Adrenal gland (tissue), 9 donors: ENCODE measurements at regions not wholly inside any gene's neighbourhood (a gene's known extent, or its start where the extent isn't known, plus 50 kb on each side); places are given as distances from the start of the nearest gene placed in this dataset.

ENCODE experiments used
- DNase-seq, 7 donors: peaks; one replicate each; pipeline ENCODE4 v3.0.0-alpha.2; 2019 to 2020
- H3K27ac ChIP-seq, 5 donors: fragments of 200-600 bp; sonication (generic) in 4 of 5; 1 replicate in 3 of 5; 2 replicates in 2 of 5; pipeline versions ENCODE4 v1.5.1 to v1.8.0; 2016 to 2020; ENCODE audit warnings: mild to moderate bottlenecking in 1 of 5
- H3K27me3 ChIP-seq: fragments of 200-600 bp; 2 replicates; pipeline ENCODE4 v1.8.0; 2021
- H3K36me3 ChIP-seq, 2 donors: fragments of 200-600 bp; replicated peaks in 1 of 2; 1 replicate in 1 of 2; 2 replicates in 1 of 2; pipeline versions ENCODE4 v1.5.1 to v1.8.0; 2018 to 2022
- H3K4me1 ChIP-seq, 2 donors: fragments of 200-600 bp; replicated peaks in 1 of 2; 1 replicate in 1 of 2; 2 replicates in 1 of 2; pipeline versions ENCODE4 v1.5.1 to v1.8.0; 2018 to 2021
- H3K4me3 ChIP-seq, 4 donors: fragments of 200-600 bp; sonication (generic) in 3 of 4; one replicate each; pipeline ENCODE4 v1.5.1; 2016 to 2018
- H3K9me3 ChIP-seq, 3 donors: fragments of 200-600 bp; sonication (generic) in 1 of 3; replicated peaks in 1 of 3; 1 replicate in 2 of 3; 2 replicates in 1 of 3; pipeline versions ENCODE4 v1.5.1 to v1.8.0; 2016 to 2021
- POLR2A ChIP-seq, 2 donors: fragments of 450-650 bp; IDR thresholded peaks; one replicate each; pipeline ENCODE4 v1.6.1; 2017; ENCODE audit warnings: antibody characterized with exemption in 2 of 2, mild to moderate bottlenecking in 2 of 2, moderate library complexity in 1 of 2
- WGBS, 4 donors: extraction: QIAGEN DNeasy Blood & Tissue Kit in 2 of 4; methylation state at CpG; one replicate each; pipeline versions ENCODE4 v1.1.5 to v1.1.7; 2013 to 2017; 5-methylcytosine and 5-hydroxymethylcytosine counted together
- intact Hi-C, 2 donors: fragments of 100-400 bp; cut with DNase I; formaldehyde crosslinking; loops; one replicate each; pipeline versions ENCODE4 v1.14.1 to v1.15.0; 2022 to 2023
- TF ChIP-seq, protein P1 (sequence below), 6 experiments: fragments of 450-650 bp in 4 of 6; fragments of 200-600 bp in 2 of 6; sonication (generic) in 1 of 6; IDR thresholded peaks; 1 replicate in 5 of 6; 2 replicates in 1 of 6; pipeline versions ENCODE4 v1.5.1 to v1.8.0; 2016 to 2021; ENCODE audit warnings: antibody characterized with exemption in 6 of 6, mild to moderate bottlenecking in 2 of 6, moderate library complexity in 1 of 6
- donor health status: healthy with polysubstance abuse.
- donor health status: Bipolar disorder and iron deficiency.
- donor health status: DM: yes; HTN: yes; CAD: no.
- donor health status: DM: no; HTN: no; CAD: no.
- donor health status: DM: no; HTN: no; CAD: no.

DNA sequence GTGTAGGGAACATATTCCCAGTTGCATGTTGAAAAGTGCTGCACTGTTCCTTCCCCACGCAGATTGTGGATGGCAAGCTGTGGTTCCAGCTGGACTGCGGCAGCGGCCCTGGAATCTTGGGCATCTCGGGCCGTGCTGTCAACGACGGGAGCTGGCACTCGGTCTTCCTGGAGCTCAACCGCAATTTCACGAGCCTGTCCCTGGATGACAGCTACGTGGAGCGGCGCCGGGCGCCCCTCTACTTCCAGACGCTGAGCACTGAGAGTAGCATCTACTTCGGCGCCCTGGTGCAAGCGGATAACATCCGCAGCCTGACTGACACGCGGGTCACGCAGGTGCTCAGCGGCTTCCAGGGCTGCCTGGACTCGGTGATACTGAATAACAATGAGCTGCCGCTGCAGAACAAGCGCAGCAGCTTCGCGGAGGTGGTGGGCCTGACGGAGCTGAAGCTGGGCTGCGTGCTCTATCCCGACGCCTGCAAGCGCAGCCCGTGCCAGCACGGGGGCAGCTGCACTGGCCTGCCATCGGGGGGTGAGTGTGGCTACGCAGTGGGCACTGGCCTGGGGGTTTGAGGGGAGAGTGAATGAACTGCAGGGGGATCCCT is 102.7 kb upstream of the MTNR1B start:
- H3K4me3 ChIP-seq, result no peak overlapping the region
- H3K36me3 ChIP-seq, result no peaks in the 10 kb centered on the region
- intact Hi-C loops, result no loop called here
- 87 to 94% (median 90%) methylated on average over 20 to 38 of the region's 38 CpGs for WGBS, 4 donors
- no peak for DNase-seq
- no peaks in the 10 kb centered on the region for H3K27me3 ChIP-seq
- no peaks in the 10 kb centered on the region for H3K4me1 ChIP-seq
- no peak for TF ChIP-seq POLR2A (IDR thresholded peaks at IDR 0.05)
- TF ChIP-seq, protein P1, sequence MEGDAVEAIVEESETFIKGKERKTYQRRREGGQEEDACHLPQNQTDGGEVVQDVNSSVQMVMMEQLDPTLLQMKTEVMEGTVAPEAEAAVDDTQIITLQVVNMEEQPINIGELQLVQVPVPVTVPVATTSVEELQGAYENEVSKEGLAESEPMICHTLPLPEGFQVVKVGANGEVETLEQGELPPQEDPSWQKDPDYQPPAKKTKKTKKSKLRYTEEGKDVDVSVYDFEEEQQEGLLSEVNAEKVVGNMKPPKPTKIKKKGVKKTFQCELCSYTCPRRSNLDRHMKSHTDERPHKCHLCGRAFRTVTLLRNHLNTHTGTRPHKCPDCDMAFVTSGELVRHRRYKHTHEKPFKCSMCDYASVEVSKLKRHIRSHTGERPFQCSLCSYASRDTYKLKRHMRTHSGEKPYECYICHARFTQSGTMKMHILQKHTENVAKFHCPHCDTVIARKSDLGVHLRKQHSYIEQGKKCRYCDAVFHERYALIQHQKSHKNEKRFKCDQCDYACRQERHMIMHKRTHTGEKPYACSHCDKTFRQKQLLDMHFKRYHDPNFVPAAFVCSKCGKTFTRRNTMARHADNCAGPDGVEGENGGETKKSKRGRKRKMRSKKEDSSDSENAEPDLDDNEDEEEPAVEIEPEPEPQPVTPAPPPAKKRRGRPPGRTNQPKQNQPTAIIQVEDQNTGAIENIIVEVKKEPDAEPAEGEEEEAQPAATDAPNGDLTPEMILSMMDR (IDR thresholded peaks at IDR 0.05), result no peak
- no peaks in the 10 kb centered on the region for H3K9me3 ChIP-seq
- H3K27ac ChIP-seq, result no peak overlapping the region

DNA sequence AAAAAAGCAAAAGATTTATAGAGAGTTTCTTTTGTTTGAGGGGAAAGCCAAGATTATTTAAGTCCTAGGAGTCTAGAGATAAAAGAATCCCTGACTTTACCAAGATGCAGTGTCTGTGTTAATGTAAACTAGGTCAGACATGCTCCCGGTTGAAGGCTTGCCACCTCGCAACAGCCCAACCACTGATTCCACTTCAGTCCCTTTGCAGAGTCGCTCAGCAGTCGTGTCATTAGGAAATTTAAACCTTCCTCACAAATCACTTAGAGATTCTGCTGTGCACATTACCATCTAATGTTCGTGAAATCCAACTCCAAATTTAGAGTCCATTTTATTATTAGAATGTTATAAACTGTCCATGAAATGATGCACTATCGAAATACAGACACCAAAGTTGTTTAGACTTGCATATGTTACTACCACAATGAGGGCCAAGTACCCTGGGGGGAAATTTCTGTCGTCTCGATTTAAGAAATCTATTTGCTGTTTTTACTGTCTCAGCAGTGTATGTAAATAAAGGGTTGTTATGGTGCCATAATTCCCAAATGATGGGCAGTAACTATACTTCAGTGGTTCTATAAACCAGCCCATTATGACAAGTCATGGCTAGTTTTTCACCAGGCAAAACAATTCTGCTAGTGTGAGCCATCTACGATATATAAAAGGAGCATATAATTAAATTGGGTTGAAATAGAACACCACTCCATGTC is 101.4 kb upstream of the MTNR1B start:
- intact Hi-C loops, result no loop called here

DNA sequence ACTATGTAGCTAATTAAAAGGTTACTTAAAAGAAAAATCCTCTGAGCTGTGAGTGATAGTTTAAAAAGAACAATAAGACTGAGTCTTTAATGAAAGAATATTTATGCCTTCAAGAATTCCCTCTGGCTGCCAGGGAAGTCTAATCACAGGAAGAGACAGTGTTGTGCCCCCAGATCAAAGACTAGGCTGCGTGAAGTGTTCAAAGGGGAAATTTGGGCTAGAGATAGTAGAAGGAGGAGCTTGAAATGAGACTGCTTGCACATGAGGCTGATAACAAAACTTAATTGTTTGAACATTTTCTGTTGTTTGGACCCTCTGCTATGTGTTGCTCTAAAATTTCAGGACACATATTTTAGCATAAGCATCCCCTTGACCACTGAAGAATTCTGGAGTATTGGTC is 99.7 kb upstream of the MTNR1B start:
- H3K27me3 ChIP-seq, result no peaks in the 10 kb centered on the region
- H3K9me3 ChIP-seq, result no peaks in the 10 kb centered on the region
- no peaks in the 10 kb centered on the region for H3K36me3 ChIP-seq
- DNase-seq, result no peak
- 49 to 67% (median 58%) methylated on average over 1 of the region's 1 CpG for WGBS, 4 donors
- H3K4me3 ChIP-seq, result no peak overlapping the region
- no peak for TF ChIP-seq POLR2A (IDR thresholded peaks at IDR 0.05)
- TF ChIP-seq, protein P1 (IDR thresholded peaks at IDR 0.05), result no peak
- intact Hi-C loops, result no loop called here
- no peak overlapping the region for H3K27ac ChIP-seq
- H3K4me1 ChIP-seq, result no peaks in the 10 kb centered on the region

More for the DNA sequence above, 101.4 kb upstream of the MTNR1B start:
- TF ChIP-seq POLR2A (IDR thresholded peaks at IDR 0.05), result no peak
- Histone ChIP-seq H3K36me3 (no peaks in the 10 kb centered on the region), H3K9me3 (no peaks in the 10 kb centered on the region), H3K27me3 (no peaks in the 10 kb centered on the region), H3K4me1 (no peaks in the 10 kb centered on the region), H3K4me3 (no peak overlapping the region), H3K27ac (no peak overlapping the region)
- 74 to 79% (median 75%) methylated on average over 9 of the region's 9 CpGs for WGBS, 4 donors
- DNase-seq, result no peak

DNA sequence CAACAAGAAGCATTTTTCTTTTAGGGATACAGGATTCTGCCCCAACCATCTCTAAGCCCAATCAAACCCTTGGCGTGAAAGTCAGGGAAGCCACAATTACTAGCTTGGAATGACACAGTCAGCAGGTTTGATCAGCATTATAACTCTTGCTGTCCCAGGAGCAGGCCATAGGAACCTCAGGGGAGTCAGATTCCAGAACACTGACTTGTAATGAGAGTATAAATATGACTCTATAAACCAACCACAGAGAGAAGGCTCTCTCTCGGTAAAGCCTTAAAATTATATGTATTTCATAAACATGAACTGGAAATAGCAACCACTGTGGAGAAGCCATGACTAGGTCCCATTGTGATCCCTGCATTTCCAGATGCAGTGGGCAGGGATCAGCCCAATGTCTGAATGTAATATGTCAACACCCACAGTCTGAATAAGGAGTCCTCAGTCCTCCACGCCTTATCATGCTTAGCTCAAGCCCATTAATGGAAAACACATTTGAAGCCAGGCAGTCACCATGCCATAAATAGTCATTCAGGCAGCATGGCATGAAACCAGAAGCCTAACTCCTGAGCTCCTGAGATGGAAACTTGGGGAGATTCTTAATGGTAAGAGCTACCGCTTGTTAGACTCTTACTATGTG is 99.1 kb upstream of the MTNR1B start:
- no peaks in the 10 kb centered on the region for H3K4me1 ChIP-seq
- no peaks in the 10 kb centered on the region for H3K9me3 ChIP-seq
- H3K36me3 ChIP-seq, result no peaks in the 10 kb centered on the region
- 86 to 89% (median 88%) methylated on average over 4 of the region's 4 CpGs for WGBS, 4 donors
- H3K4me3 ChIP-seq, result no peak overlapping the region
- no peak for DNase-seq
- no peaks in the 10 kb centered on the region for H3K27me3 ChIP-seq
- H3K27ac ChIP-seq, result no peak overlapping the region
- TF ChIP-seq POLR2A (IDR thresholded peaks at IDR 0.05), result no peak
- TF ChIP-seq, protein P1 (IDR thresholded peaks at IDR 0.05), result no peak
- intact Hi-C loops, result no loop called here
